Esophagus squamous epithelium (tissue), 5 donors: ENCODE measurements at regions not wholly inside any gene's neighbourhood (a gene's known extent, or its start where the extent isn't known, plus 50 kb on each side); places are given as distances from the start of the nearest gene placed in this dataset.

Source experiments
- DNase-seq: peaks from one replicate; lab custom pipeline; 2025; lab: John Stamatoyannopoulos, UW
- H3K27ac ChIP-seq, 4 donors: fragments of 200-600 bp; sonication (generic); one replicate each; pipeline ENCODE4 v1.5.1; 2016 to 2019; ENCODE audit warnings: mild to moderate bottlenecking in 1 of 4
- H3K27me3 ChIP-seq, 4 donors: fragments of 200-600 bp; sonication (generic); 1 replicate in 3 of 4; 2 replicates in 1 of 4; pipeline versions ENCODE4 v1.5.1 to v1.6.0; 2017 to 2021; ENCODE audit warnings: antibody characterized with exemption in 1 of 4
- H3K36me3 ChIP-seq, 3 donors: fragments of 200-600 bp; sonication (generic); one replicate each; pipeline ENCODE4 v1.5.1; 2016 to 2019
- H3K4me1 ChIP-seq, 3 donors: fragments of 200-600 bp; sonication (generic); one replicate each; pipeline ENCODE4 v1.5.1; 2017 to 2019
- H3K4me3 ChIP-seq, 4 donors: fragments of 200-600 bp; sonication (generic); 1 replicate in 3 of 4; 2 replicates in 1 of 4; pipeline ENCODE4 v1.5.1; 2016 to 2019; ENCODE audit warnings: mild to moderate bottlenecking in 2 of 4, moderate library complexity in 1 of 4
- H3K9me3 ChIP-seq, 3 donors: fragments of 200-600 bp; sonication (generic); one replicate each; pipeline ENCODE4 v1.5.1; 2016 to 2019
- CTCF ChIP-seq, 6 experiments: fragments of 450-650 bp in 4 of 6; fragments of 200-600 bp in 2 of 6; sonication (generic) in 2 of 6; IDR thresholded peaks; one replicate each; pipeline ENCODE4 v1.5.1; 2016 to 2019; ENCODE audit warnings: antibody characterized with exemption in 6 of 6, mild to moderate bottlenecking in 4 of 6, moderate library complexity in 4 of 6
- POLR2A ChIP-seq, 4 donors: fragments of 450-650 bp; IDR thresholded peaks; one replicate each; pipeline ENCODE4 v1.6.1; 2017; ENCODE audit warnings: antibody characterized with exemption in 4 of 4, mild to moderate bottlenecking in 4 of 4, moderate library complexity in 3 of 4
- WGBS, 2 donors: methylation state at CpG; one replicate each; pipeline ENCODE4 v1.1.5; 2018; 5-methylcytosine and 5-hydroxymethylcytosine counted together
- intact Hi-C: fragments of 100-400 bp; cut with DNase I; formaldehyde crosslinking; loops from one replicate; pipeline ENCODE4 v1.15.0; 2022
- donor health status: DM: yes; HTN: yes; CAD: no.

GRCh38 chr1:8161546-8162105 lies 135.5 kb upstream of the ERRFI1 start:
- Histone ChIP-seq H3K36me3 (no peaks in the 10 kb centered on the region), H3K9me3 (no peaks in the 10 kb centered on the region), H3K4me1 (peaks cover 0 to 3% (median 0%) of the 10 kb centered on the region in 3 donors), H3K4me3 (no peak overlapping the region), H3K27me3 (no peaks in the 10 kb centered on the region), H3K27ac (no peak overlapping the region)
- intact Hi-C loops, result no loop called here
- TF ChIP-seq CTCF (IDR thresholded peaks at IDR 0.05) (no peak), POLR2A (IDR thresholded peaks at IDR 0.05) (no peak)
- no peak for DNase-seq
- WGBS, 2 donors, result 75 to 76% methylated on average over 9 of the region's 9 CpGs

- H3K27ac ChIP-seq, result no peak overlapping the region
- 83 to 87% methylated on average over 8 of the region's 8 CpGs for WGBS, 2 donors
- H3K27me3 ChIP-seq, result no peaks in the 10 kb centered on the region
- no peak overlapping the region for H3K4me3 ChIP-seq
- no peak for DNase-seq
- TF ChIP-seq POLR2A (IDR thresholded peaks at IDR 0.05) (no peak), CTCF (IDR thresholded peaks at IDR 0.05) (no peak)
- H3K4me1 ChIP-seq, result peaks cover 0 to 16% (median under 1%) of the 10 kb centered on the region in 3 donors
- no peaks in the 10 kb centered on the region for H3K36me3 ChIP-seq
- intact Hi-C loops, result no loop called here
- H3K9me3 ChIP-seq, result no peaks in the 10 kb centered on the region
These were observed 133.4 kb upstream of the ERRFI1 start for GRCh38 chr1:8159470-8160024.

- no peak overlapping the region for H3K4me3 ChIP-seq
- intact Hi-C loops, result no loop called here
- WGBS, 2 donors, result 82 to 90% methylated on average over 4 of the region's 4 CpGs
- no peaks in the 10 kb centered on the region for H3K27me3 ChIP-seq
- no peaks in the 10 kb centered on the region for H3K9me3 ChIP-seq
- H3K27ac ChIP-seq, result no peak overlapping the region
- H3K4me1 ChIP-seq, result peaks cover 0 to 22% (median 3%) of the 10 kb centered on the region in 3 donors
- TF ChIP-seq POLR2A (IDR thresholded peaks at IDR 0.05) (no peak), CTCF (IDR thresholded peaks at IDR 0.05) (no peak)
- H3K36me3 ChIP-seq, result no peaks in the 10 kb centered on the region
- DNase-seq, result no peak
These were observed 132.9 kb upstream of the ERRFI1 start for GRCh38 chr1:8158995-8159394.

GRCh38 chr1:8157765-8158164 lies 131.7 kb upstream of the ERRFI1 start:
- no peak overlapping the region for H3K4me3 ChIP-seq
- no peaks in the 10 kb centered on the region for H3K36me3 ChIP-seq
- TF ChIP-seq POLR2A (IDR thresholded peaks at IDR 0.05) (no peak), CTCF (IDR thresholded peaks at IDR 0.05) (no peak)
- H3K4me1 ChIP-seq, result peaks cover 0 to 26% (median 3%) of the 10 kb centered on the region in 3 donors
- 94 to 98% methylated on average over 2 of the region's 2 CpGs for WGBS, 2 donors
- no peaks in the 10 kb centered on the region for H3K27me3 ChIP-seq
- intact Hi-C loops, result no loop called here
- H3K27ac ChIP-seq, result no peak overlapping the region
- H3K9me3 ChIP-seq, result no peaks in the 10 kb centered on the region
- no peak for DNase-seq

- no peaks in the 10 kb centered on the region for H3K36me3 ChIP-seq
- DNase-seq, result no peak
- H3K4me3 ChIP-seq, result no peak overlapping the region
- H3K4me1 ChIP-seq, result peaks cover 0 to 26% (median 3%) of the 10 kb centered on the region in 3 donors
- no peaks in the 10 kb centered on the region for H3K27me3 ChIP-seq
- intact Hi-C loops, result no loop called here
- H3K9me3 ChIP-seq, result no peaks in the 10 kb centered on the region
- peak overlapping the region in 3 of 4 donors; percentile 5 to 59 (median 16) for H3K27ac ChIP-seq
- WGBS, 2 donors, result 58 to 59% methylated on average over 14 of the region's 14 CpGs
- TF ChIP-seq POLR2A (IDR thresholded peaks at IDR 0.05) (no peak), CTCF (IDR thresholded peaks at IDR 0.05) (no peak)
These were observed 129.5 kb upstream of the ERRFI1 start for GRCh38 chr1:8155528-8156186.
